ENCODE measurements at regions not wholly inside any gene's neighbourhood (a gene's known extent, or its start where the extent isn't known, plus 50 kb on each side); places are given as distances from the start of the nearest gene placed in this dataset.

GRCh38 chr5:90014420-90014819 is 395.1 kb downstream of the CETN3 start:
- no peak for TF ChIP-seq CTCF (IDR thresholded peaks at IDR 0.05)
- no peak for TF ChIP-seq POLR2AphosphoS5 (IDR thresholded peaks at IDR 0.05)
